IPS DF 6.9 (cell line): ENCODE measurements at regions not wholly inside any gene's neighbourhood (a gene's known extent, or its start where the extent isn't known, plus 50 kb on each side); places are given as distances from the start of the nearest gene placed in this dataset.
"Not testable (repeated sequence)": the region's sequence is repeated elsewhere in the genome, so short reads cannot be mapped to it uniquely, and the experiment has no call there.

Experiments
- DNase-seq: peaks from one replicate; pipeline ENCODE4 v3.0.0-alpha.2; 2013; ENCODE audit warnings: low read depth, low spot score
- H3K27ac ChIP-seq: one replicate; pipeline ENCODE4 v1.5.1; 2013; ENCODE audit warnings: low read length, control low read depth
- H3K27me3 ChIP-seq: 2 replicates; pipeline ENCODE4 v1.6.1; 2013; ENCODE audit warnings: mild to moderate bottlenecking, low read length; ENCODE audit not compliant: control insufficient read depth, insufficient read depth
- H3K36me3 ChIP-seq: 2 replicates; pipeline ENCODE4 v1.6.1; 2013; ENCODE audit warnings: low read length; ENCODE audit not compliant: control insufficient read depth, insufficient read depth
- H3K4me1 ChIP-seq: 2 replicates; pipeline ENCODE4 v1.6.1; 2013; ENCODE audit warnings: low read length; ENCODE audit not compliant: control insufficient read depth, insufficient read depth
- H3K4me3 ChIP-seq: 2 replicates; pipeline ENCODE4 v1.5.1; 2013; ENCODE audit warnings: mild to moderate bottlenecking, low read length
- H3K9me3 ChIP-seq: 2 replicates; pipeline ENCODE4 v1.6.1; 2013; ENCODE audit warnings: low read length, inconsistent platforms; ENCODE audit not compliant: control insufficient read depth, insufficient read depth
- WGBS: extraction: QIAGEN DNeasy Blood & Tissue Kit; methylation state at CpG from one replicate; pipeline ENCODE4 v1.1.7; 2013; ENCODE audit warnings: mixed read lengths, missing lambda C conversion rate; ENCODE audit not compliant: insufficient read length, insufficient coverage; 5-methylcytosine and 5-hydroxymethylcytosine counted together

- not testable (repeated sequence) for H3K36me3 ChIP-seq, H3K27me3 ChIP-seq, H3K9me3 ChIP-seq, DNase-seq, H3K27ac ChIP-seq, H3K4me1 ChIP-seq, H3K4me3 ChIP-seq
- no CpG with 5 or more reads among the region's 9 CpGs for WGBS
These were observed 410.7 kb downstream of the CCSER2 start for GRCh38 chr10:84739126-84739525.

GRCh38 chr10:84739641-84740040 is 411.3 kb downstream of the CCSER2 start:
- DNase-seq, result no peak
- Histone ChIP-seq H3K9me3 (no peaks in the 10 kb centered on the region), H3K4me1 (no peaks in the 10 kb centered on the region), H3K36me3 (no peaks in the 10 kb centered on the region), H3K4me3 (no peak overlapping the region), H3K27ac (no peak overlapping the region), H3K27me3 (no peaks in the 10 kb centered on the region)
- no CpG with 5 or more reads among the region's 1 CpG for WGBS

- H3K27ac ChIP-seq, result no peak overlapping the region
- no peak for DNase-seq
- no peaks in the 10 kb centered on the region for H3K36me3 ChIP-seq
- no peak overlapping the region for H3K4me3 ChIP-seq
- no peaks in the 10 kb centered on the region for H3K9me3 ChIP-seq
- no peaks in the 10 kb centered on the region for H3K27me3 ChIP-seq
- H3K4me1 ChIP-seq, result no peaks in the 10 kb centered on the region
These were observed 415.1 kb downstream of the CCSER2 start for GRCh38 chr10:84743483-84743882.

GRCh38 chr10:84755311-84755710 is 426.9 kb downstream of the CCSER2 start:
- H3K27me3 ChIP-seq, result no peaks in the 10 kb centered on the region
- DNase-seq, result no peak
- no peaks in the 10 kb centered on the region for H3K9me3 ChIP-seq
- no CpG with 5 or more reads among the region's 7 CpGs for WGBS
- no peak overlapping the region for H3K27ac ChIP-seq
- H3K4me1 ChIP-seq, result no peaks in the 10 kb centered on the region
- no peaks in the 10 kb centered on the region for H3K36me3 ChIP-seq
- H3K4me3 ChIP-seq, result no peak overlapping the region

- not testable (repeated sequence) for H3K27ac ChIP-seq
These were observed 428.3 kb downstream of the CCSER2 start for GRCh38 chr10:84756653-84757052.

GRCh38 chr10:84761994-84762614 is 433.7 kb downstream of the CCSER2 start:
- H3K4me1 ChIP-seq, H3K27ac ChIP-seq, H3K27me3 ChIP-seq, DNase-seq, H3K36me3 ChIP-seq, H3K9me3 ChIP-seq, H3K4me3 ChIP-seq: not testable (repeated sequence)
- WGBS, result no CpG with 5 or more reads among the region's 14 CpGs

More at GRCh38 chr10:84756653-84757052, 428.3 kb downstream of the CCSER2 start:
- DNase-seq, H3K36me3 ChIP-seq, H3K4me1 ChIP-seq, H3K27me3 ChIP-seq, H3K9me3 ChIP-seq, H3K4me3 ChIP-seq: not testable (repeated sequence)
- WGBS, result no CpG with 5 or more reads among the region's 3 CpGs

GRCh38 chr10:84762754-84763394 is 434.5 kb downstream of the CCSER2 start:
- H3K4me1 ChIP-seq, result no peaks in the 10 kb centered on the region; the same call in 1 of the 2 replicates
- WGBS, result no CpG with 5 or more reads among the region's 16 CpGs
- H3K9me3 ChIP-seq, result no peaks in the 10 kb centered on the region
- DNase-seq, result no peak
- H3K4me3 ChIP-seq, result no peak overlapping the region
- no peaks in the 10 kb centered on the region for H3K27me3 ChIP-seq
- no peaks in the 10 kb centered on the region for H3K36me3 ChIP-seq
- no peak overlapping the region for H3K27ac ChIP-seq

- no peak overlapping the region for H3K4me3 ChIP-seq
- H3K9me3 ChIP-seq, result no peaks in the 10 kb centered on the region
- WGBS, result no CpG with 5 or more reads among the region's 3 CpGs
These were observed 435.6 kb downstream of the CCSER2 start for GRCh38 chr10:84763965-84764364.

GRCh38 chr10:84765086-84765485 is 436.7 kb downstream of the CCSER2 start:
- no peak overlapping the region for H3K4me3 ChIP-seq
- H3K4me1 ChIP-seq, result no peaks in the 10 kb centered on the region; the same call in 1 of the 2 replicates
- H3K27ac ChIP-seq, result no peak overlapping the region
- DNase-seq, result no peak
- no CpG with 5 or more reads among the region's 2 CpGs for WGBS
- no peaks in the 10 kb centered on the region for H3K27me3 ChIP-seq
- H3K36me3 ChIP-seq, result no peaks in the 10 kb centered on the region
- H3K9me3 ChIP-seq, result no peaks in the 10 kb centered on the region

More at GRCh38 chr10:84763965-84764364, 435.6 kb downstream of the CCSER2 start:
- no peaks in the 10 kb centered on the region for H3K36me3 ChIP-seq
- no peaks in the 10 kb centered on the region; the same call in 1 of the 2 replicates for H3K4me1 ChIP-seq
- no peaks in the 10 kb centered on the region for H3K27me3 ChIP-seq
- H3K27ac ChIP-seq, result no peak overlapping the region
- DNase-seq, result no peak

GRCh38 chr10:84765656-84766055 is 437.3 kb downstream of the CCSER2 start:
- H3K4me3 ChIP-seq, result no peak overlapping the region
- no peaks in the 10 kb centered on the region for H3K27me3 ChIP-seq
- no peak overlapping the region for H3K27ac ChIP-seq
- no peaks in the 10 kb centered on the region for H3K36me3 ChIP-seq
- no peaks in the 10 kb centered on the region; the same call in 1 of the 2 replicates for H3K4me1 ChIP-seq
- DNase-seq, result no peak
- no peaks in the 10 kb centered on the region for H3K9me3 ChIP-seq

- WGBS, result no CpG with 5 or more reads among the region's 13 CpGs
- Histone ChIP-seq H3K4me3 (no peak overlapping the region), H3K27me3 (no peaks in the 10 kb centered on the region), H3K36me3 (no peaks in the 10 kb centered on the region), H3K27ac (no peak overlapping the region), H3K4me1 (no peaks in the 10 kb centered on the region; the same call in 1 of the 2 replicates), H3K9me3 (no peaks in the 10 kb centered on the region)
- no peak for DNase-seq
These were observed 438.5 kb downstream of the CCSER2 start for GRCh38 chr10:84766923-84767322.
